RWPE2 (cell line): ENCODE measurements at regions not wholly inside any gene's neighbourhood (a gene's known extent, or its start where the extent isn't known, plus 50 kb on each side); places are given as distances from the start of the nearest gene placed in this dataset.
A peak's percentile ranks its signal among the peaks of the same experiment; 100 is the strongest.

Experiments used
- ATAC-seq: fragments of 200-7000 bp; cut with Tn5 transposase; 3 replicates; pipeline ENCODE4 v1.9.1; 2021; ENCODE audit warnings: low read depth
- DNase-seq: peaks from one replicate; pipeline ENCODE4 v3.0.0-alpha.2; 2020; ENCODE audit warnings: low spot score
- H3K27ac ChIP-seq: fragments of 450-650 bp; 2 replicates; pipeline ENCODE4 v1.5.1; 2017; ENCODE audit warnings: mild to moderate bottlenecking; ENCODE audit not compliant: poor library complexity, severe bottlenecking
- H3K27me3 ChIP-seq: fragments of 250-450 bp; sonication (Bioruptor Pico); 2 replicates; pipeline ENCODE4 v1.5.1; 2021; ENCODE audit warnings: mild to moderate bottlenecking, moderate library complexity; ENCODE audit not compliant: insufficient read depth, poor library complexity, severe bottlenecking
- H3K36me3 ChIP-seq: fragments of 250-450 bp; sonication (Bioruptor Pico); 2 replicates; pipeline ENCODE4 v1.5.1; 2020; ENCODE audit warnings: low read depth, mild to moderate bottlenecking, moderate library complexity
- H3K4me1 ChIP-seq: fragments of 250-450 bp; sonication (Bioruptor Pico); 2 replicates; pipeline ENCODE4 v1.5.1; 2021; ENCODE audit warnings: mild to moderate bottlenecking, moderate library complexity; ENCODE audit not compliant: insufficient read depth, poor library complexity, severe bottlenecking
- H3K4me3 ChIP-seq: fragments of 250-450 bp; sonication (Bioruptor Pico); 2 replicates; pipeline ENCODE4 v1.5.1; 2021; ENCODE audit warnings: mild to moderate bottlenecking, moderate library complexity; ENCODE audit not compliant: severe bottlenecking
- H3K9me3 ChIP-seq: fragments of 250-450 bp; sonication (Bioruptor Pico); 2 replicates; pipeline ENCODE4 v1.5.1; 2021; ENCODE audit warnings: mild to moderate bottlenecking, moderate library complexity; ENCODE audit not compliant: severe bottlenecking
- TF ChIP-seq, protein P1 (sequence below): fragments of 450-650 bp; IDR thresholded peaks from one replicate; pipeline ENCODE4 v1.5.1; 2017; ENCODE audit warnings: mild to moderate bottlenecking, moderate library complexity; ENCODE audit not compliant: poor library complexity, severe bottlenecking

DNA sequence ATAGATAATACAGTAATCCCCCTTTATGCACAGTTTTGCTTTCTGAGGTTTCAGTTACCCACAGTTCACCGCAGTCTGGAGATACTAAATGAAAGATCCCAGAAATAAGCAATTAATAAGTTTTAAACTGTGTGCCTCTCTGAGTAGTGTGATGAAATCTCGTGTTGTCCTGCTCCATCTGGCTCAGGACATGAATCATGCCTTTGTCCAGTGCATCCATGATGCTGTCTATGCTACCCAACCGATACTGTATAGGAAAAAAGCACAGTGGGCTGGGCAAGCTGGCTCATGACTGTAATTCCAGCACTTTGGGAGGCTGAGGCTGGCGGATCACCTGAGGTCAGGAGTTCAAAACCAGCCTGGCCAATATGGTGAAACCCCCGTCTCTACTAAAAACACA is 85.0 kb upstream of the SLC2A1 start:
- Histone ChIP-seq H3K27me3 (no peaks in the 10 kb centered on the region), H3K36me3 (no peaks in the 10 kb centered on the region), H3K4me3 (no peak overlapping the region), H3K9me3 (no peaks in the 10 kb centered on the region), H3K27ac (no peak overlapping the region), H3K4me1 (peaks cover 9% of the 10 kb centered on the region)
- DNase-seq (no peak), ATAC-seq (peak; percentile 78)
- TF ChIP-seq, protein P1, sequence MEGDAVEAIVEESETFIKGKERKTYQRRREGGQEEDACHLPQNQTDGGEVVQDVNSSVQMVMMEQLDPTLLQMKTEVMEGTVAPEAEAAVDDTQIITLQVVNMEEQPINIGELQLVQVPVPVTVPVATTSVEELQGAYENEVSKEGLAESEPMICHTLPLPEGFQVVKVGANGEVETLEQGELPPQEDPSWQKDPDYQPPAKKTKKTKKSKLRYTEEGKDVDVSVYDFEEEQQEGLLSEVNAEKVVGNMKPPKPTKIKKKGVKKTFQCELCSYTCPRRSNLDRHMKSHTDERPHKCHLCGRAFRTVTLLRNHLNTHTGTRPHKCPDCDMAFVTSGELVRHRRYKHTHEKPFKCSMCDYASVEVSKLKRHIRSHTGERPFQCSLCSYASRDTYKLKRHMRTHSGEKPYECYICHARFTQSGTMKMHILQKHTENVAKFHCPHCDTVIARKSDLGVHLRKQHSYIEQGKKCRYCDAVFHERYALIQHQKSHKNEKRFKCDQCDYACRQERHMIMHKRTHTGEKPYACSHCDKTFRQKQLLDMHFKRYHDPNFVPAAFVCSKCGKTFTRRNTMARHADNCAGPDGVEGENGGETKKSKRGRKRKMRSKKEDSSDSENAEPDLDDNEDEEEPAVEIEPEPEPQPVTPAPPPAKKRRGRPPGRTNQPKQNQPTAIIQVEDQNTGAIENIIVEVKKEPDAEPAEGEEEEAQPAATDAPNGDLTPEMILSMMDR = no peak

DNA sequence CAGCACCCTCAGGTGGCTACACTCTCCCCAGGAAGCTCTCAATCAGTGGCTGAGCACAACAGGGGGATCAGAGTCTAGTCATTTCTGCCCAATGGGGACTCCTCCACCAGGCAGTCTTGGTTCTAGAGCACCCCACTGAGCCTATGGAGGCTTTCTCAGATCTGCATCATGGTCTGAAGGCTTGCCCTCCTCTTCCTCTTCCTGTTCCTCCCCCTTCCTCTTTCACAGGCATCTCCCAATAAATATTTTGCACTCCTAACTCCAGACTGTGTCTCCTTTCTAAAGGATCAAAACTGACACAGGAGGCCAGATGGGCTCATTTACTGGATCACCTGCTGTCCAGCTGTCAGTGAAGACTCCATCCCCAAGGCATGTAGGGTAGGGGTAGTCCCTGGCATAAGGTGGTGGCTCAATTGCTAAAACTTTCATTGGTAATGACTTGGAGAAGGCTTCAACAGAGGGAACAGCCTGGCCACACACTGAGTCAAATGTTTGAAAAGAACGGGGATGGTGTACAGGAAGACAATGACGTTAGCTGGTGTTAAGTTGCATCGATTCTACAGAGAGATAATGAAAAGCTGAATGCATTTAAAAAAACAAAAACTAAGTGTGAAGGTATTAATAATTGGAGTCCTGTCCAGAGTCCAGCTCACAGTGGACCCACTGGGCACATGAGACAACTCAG is 84.2 kb upstream of the SLC2A1 start:
- no peaks in the 10 kb centered on the region for H3K36me3 ChIP-seq
- TF ChIP-seq, protein P1 = no peak
- no peak for DNase-seq

DNA sequence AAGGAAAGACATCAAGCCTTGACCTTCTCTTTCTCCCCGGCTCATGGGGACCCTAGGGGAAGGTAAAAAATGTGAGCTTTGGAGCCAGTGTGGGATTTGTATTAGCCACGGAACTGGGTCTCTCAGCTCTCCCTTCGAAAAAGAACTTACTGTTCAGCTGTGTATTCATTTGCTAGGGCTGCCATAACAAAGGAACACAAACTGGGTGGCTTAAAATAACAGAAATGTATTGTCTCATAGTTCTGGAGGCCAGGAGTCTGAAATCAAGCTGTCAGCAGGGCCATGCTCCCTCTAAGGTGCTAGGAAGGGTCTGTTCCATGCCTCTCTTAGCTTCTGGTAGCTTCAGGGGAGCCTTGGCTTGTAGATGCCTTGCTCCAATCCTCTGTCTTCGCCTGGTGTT is 83.5 kb upstream of the SLC2A1 start:
- TF ChIP-seq, protein P1 = no peak
- Histone ChIP-seq H3K27me3 (no peaks in the 10 kb centered on the region), H3K4me1 (peaks cover 3% of the 10 kb centered on the region), H3K36me3 (no peaks in the 10 kb centered on the region), H3K9me3 (no peaks in the 10 kb centered on the region), H3K4me3 (no peak overlapping the region), H3K27ac (no peak overlapping the region)
- DNase-seq (no peak), ATAC-seq (no peak)

More for the DNA sequence above, 84.2 kb upstream of the SLC2A1 start:
- ATAC-seq = no peak
- Histone ChIP-seq H3K9me3 (no peaks in the 10 kb centered on the region), H3K4me3 (no peak overlapping the region), H3K27me3 (no peaks in the 10 kb centered on the region), H3K4me1 (peaks cover 3% of the 10 kb centered on the region), H3K27ac (no peak overlapping the region)

DNA sequence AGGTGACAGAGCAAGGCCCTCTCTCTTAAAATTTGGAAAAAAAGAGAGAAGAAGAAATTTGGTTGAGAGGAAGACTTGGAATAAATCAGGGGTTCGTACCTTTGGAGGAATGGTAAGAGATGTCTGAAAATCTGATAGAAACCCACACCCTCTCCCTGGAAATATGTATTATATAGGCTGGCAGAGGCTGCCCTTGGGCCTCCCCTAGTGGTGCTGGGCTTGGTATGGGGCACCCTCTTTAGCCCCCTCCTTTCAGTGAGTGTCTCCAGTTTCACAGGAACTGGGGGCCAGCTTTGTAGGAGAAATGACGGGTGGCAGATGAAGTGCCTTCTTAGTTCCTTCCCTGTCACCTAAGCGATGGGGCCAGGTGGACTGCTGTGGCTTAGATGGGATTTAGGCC is 82.9 kb upstream of the SLC2A1 start:
- no peaks in the 10 kb centered on the region for H3K9me3 ChIP-seq
- H3K36me3 ChIP-seq = no peaks in the 10 kb centered on the region
- TF ChIP-seq, protein P1 = no peak
- DNase-seq (no peak), ATAC-seq (no peak)
- H3K27me3 ChIP-seq = no peaks in the 10 kb centered on the region
- peaks cover 3% of the 10 kb centered on the region for H3K4me1 ChIP-seq
- no peak overlapping the region for H3K4me3 ChIP-seq
- H3K27ac ChIP-seq = no peak overlapping the region
